ENCODE measurements at regions not wholly inside any gene's neighbourhood (a gene's known extent, or its start where the extent isn't known, plus 50 kb on each side); places are given as distances from the start of the nearest gene placed in this dataset.

DNA sequence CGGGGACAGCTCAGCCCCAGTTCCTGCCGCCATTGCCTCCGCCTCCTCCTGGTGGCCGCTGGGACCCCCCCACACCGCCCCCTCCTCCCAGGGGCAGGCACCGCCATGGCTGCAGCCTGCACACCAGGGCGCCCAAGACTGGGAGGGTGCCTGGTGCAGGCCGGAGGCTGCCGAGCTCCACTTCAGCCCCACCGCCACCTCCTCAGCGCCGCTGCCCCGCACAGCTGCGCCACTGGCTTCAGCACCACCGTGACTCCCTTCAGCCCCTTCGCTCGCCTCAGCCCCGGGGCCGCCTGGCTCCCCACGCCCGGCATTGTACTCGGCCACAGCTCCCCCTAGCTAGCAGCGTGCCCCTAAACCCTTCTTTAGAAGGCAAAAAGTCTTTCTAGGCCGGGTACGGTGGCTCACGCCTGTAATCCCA is 131.1 kb downstream of the CRYBB2 start:
- DNase-seq (ENCODE audit: low read depth), result no peak

- DNase-seq (ENCODE audit: low read depth), result no peak
Measured at GRCh38 chr22:25351631-25352293, 132.3 kb downstream of the CRYBB2 start.

- DNase-seq (ENCODE audit: low read depth), result no peak
Measured at GRCh38 chr22:25352294-25352680, 132.8 kb downstream of the CRYBB2 start.

DNA sequence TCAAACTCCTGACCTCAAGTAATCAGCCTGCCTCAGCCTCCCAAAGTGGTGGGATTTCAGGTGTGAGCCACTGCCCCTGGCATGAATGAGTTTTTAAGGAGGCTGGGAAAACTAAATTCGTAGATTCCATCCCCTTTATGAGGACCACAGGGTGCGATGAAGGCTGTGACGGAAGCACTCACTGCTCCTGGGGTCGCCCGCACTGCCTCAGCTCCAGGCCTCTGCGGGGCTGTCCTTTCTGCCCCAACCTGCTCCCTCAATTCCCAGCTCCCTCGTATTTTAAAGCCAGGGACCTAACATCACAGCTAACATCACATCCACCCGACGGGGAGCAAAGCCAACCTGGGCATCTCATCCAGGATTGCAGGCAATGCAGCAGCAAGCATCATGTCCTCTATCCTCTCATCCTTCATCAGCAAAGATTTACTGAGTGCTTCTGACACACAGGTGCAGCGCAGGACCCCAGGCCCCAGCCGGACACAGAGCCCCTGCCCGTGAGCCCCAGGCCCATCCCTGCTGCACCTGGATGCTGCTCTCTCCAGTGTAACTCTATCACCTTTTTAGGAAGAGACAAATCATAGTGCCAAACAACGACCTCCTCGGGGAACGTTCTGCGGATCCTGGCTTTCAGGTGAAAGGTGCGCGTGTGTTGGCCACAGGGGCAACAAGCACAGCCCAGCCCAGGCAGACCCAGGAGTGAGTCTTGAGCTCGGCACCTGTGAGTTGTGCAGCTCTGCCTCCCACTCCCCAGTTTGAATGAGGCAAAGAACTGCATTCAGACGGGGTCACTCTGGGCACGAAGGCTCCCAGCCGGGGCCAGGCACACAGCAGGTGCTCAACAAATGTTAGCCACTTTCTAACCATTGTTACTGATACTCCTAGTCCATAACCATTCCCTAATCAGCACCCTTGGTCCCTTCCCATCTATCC is 134.3 kb downstream of the CRYBB2 start:
- no peak for DNase-seq (ENCODE audit: low read depth)

GRCh38 chr22:25354456-25354855 is 135.0 kb downstream of the CRYBB2 start:
- DNase-seq (ENCODE audit: low read depth), result no peak

DNA sequence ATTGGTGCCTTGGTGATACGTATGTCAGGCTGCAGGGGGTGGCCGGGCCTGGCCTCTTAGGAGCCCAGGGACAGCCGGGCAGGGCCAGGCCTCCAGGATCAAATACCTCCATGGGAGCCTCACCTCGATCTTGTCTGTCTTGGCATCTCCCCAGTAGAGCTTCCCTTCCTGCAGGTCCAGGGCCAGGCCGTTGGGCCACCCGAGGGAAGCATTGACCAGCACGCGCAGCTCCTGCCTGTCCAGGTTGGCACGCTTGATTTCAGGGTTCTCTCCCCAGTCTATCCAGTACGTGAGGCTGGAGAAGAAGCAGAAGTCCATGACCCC is 137.7 kb downstream of the CRYBB2 start:
- no peak for DNase-seq (ENCODE audit: low read depth)

- DNase-seq (ENCODE audit: low read depth), result no peak
Measured at GRCh38 chr22:25357606-25358420, 138.4 kb downstream of the CRYBB2 start.

DNA sequence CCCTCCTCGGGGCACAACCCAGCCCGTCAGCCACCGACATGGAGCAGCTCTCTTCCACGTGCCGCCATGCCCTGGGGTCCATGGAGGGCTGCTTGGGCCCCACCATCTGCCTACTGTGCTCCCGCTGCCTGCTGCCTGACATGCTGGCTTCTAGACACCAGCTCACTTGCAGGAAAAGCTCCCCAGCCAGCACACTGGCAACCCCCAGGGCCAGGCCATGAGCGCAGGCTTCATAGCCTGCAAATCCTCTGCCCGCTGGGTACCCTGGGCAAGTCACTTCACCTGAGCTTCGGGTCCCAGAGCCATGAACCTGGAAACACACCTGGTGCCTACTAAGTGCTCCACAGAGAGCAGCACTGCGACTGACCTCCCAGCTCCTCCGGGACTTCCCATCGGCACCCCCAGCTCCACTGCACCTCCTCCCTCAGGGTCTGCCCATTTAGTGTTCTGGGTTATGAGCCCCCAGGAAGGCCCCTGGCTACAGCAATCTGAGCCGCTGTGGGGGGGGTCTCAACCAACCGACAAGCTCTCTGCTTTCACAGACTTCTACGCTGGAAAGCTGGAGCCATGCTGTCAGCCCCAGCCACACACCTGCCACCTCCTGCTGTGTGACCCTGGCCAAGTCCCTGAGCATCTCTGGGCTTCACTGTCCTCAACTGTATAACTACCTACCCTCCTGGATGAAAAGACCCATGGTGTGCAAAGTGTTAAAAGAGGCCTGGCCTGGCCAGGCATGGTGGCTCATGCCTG is 139.2 kb downstream of the CRYBB2 start:
- DNase-seq (ENCODE audit: low read depth), result no peak

DNA sequence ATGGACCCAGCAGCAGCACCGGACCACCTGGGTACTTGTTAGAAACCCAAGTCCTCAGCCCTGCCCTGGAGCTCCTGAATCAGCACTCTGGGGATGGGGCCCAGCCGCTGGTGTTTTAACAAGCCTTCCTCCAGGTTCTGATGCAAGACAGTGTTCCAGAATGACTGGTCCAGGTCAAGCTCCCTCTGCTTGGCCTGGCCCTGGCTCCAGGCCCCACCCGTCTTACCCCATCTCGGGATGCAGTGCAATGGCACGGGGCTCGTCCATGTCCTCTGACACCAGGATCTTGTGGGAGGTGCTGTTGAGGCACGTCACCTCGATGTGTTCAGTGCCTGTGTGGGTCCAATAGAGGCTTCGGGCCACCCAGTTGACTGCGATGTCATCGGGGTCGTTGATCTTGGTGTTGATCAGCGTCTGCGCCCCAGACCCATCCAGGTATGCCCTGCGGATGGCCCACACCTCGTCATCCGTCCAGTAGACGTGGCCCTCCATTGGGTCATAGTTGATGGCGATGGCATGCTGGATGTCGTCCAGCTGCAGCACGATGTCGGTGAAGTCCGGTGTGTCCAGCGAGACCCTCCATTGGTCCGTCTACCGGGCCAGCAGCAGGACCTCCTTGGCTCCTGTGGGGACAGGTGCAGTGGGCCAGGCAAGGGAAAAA is 140.3 kb downstream of the CRYBB2 start:
- no peak for DNase-seq (ENCODE audit: low read depth)

GRCh38 chr22:25360411-25360810 is 141.0 kb downstream of the CRYBB2 start:
- no peak for DNase-seq (ENCODE audit: low read depth)

GRCh38 chr22:25360891-25361645 is 141.6 kb downstream of the CRYBB2 start:
- no peak for DNase-seq (ENCODE audit: low read depth)

GRCh38 chr22:25361899-25362214 is 142.4 kb downstream of the CRYBB2 start:
- DNase-seq (ENCODE audit: low read depth), result no peak

DNA sequence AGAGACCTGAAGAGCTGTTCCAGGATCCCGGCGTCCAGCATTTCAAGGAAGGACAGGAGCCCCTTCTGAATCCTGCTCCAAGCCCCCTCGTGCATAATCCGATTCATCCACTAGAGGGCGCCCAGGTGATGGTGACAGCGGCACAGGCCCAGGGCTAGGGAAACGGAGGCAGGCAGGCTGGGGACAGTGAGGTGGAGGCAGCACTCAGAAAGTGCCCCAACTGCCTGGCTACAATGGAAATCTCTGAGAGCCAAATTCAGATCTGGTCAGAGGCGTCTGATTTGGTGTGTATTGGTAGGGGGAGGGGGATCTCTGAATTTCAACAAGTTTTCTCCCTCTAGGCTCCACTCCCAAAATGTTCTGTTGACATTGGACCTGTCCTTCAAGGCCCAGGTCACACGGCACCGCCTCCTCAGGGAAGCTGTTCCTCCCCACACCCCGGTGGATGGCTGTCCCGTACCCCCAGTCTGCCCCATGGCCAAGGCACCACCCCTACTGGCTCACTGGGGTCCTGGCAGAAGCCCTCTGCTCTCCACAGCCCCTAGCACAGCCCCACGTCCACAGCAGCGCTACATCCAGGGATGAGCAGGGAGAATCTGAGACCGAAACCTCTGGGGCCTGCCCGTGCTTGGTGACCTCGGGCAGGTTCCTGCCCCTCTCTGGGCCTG is 142.9 kb downstream of the CRYBB2 start:
- DNase-seq (ENCODE audit: low read depth), result peak; percentile 38

DNA sequence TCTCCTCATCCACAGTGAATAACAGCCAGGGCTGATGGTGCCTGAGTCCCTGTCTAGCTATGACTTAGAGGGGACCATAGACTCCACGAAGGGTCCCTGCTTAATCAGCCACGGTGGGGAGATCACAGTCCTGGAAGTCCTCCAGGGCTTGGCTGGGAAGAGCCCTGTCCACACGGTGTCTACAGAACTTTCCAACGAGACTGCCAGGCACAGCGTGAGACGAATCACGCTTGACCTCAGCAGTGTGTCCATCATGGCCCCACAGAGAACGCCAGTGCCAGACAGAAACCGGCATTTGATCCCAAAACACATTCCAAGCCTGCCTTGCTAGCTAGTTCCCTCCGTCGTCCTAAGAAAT is 143.4 kb downstream of the CRYBB2 start:
- DNase-seq (ENCODE audit: low read depth), result no peak

- DNase-seq (ENCODE audit: low read depth), result no peak
Measured at GRCh38 chr22:25363474-25363873, 144.0 kb downstream of the CRYBB2 start.

GRCh38 chr22:25364281-25364680 is 144.8 kb downstream of the CRYBB2 start:
- DNase-seq (ENCODE audit: low read depth), result no peak

DNA sequence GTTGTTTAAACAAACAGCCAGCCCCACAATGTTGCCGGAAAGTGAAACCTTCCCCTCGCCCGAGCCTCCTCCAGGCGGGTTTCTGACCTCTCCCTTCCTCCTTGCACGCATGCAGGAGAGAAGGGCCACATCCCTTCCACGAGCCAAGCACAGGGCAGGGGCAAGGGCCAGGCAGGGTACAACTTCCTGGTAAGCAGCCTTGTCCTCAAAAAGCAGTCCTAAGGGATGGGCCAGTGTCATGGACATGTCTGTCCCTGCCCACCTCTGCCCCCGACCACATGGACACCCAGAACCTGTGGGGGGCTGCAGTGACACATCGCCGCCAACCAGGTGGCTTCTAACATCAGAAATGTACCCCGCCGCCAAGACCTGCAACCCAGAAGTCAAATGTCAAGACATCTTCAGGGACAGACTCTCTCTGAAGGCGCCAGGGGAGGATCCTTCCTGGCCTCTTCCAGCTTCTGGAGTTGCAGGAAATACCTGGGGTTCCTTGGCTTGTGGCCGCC is 145.3 kb downstream of the CRYBB2 start:
- DNase-seq (ENCODE audit: low read depth), result no peak

DNA sequence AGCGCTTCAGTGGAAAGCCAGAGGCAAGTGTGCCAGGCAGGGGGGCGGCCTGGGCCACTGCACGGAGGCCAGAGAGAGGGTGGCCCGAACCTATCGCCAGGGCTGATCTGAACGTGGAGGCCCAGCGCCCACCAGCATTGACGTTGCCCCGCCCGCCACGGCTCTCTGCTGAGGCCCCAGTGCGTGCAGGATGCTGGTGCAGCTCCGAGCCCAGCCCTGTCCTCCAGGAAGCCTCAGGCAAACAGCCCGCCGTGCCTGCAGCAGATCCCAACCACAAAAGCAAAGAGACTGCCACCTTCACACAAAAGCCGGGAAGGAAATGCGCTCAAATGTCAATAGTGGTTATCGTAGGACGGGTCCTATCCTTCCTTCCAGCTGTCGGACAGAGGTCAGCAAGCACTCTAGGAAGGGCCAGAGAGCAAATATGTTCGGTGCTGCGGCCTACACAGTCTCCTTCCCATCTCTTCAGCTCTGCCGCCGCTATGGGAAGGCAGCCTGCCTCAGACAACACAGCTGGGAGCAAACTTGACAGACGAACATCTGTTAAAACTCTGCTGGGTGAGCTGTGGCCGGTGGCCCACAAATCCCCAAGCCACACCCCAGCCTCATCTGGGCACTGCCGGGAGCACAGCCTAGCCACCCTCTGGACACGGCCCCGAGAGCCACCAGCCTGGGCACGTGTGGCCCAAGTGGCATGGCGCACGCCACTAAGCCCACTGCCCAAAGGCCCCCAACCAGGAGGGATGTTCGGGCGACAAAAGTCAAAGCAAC is 146.2 kb downstream of the CRYBB2 start:
- no peak for DNase-seq (ENCODE audit: low read depth)

GRCh38 chr22:25366408-25366807 is 147.0 kb downstream of the CRYBB2 start:
- DNase-seq (ENCODE audit: low read depth), result no peak

All from stimulated activated CD4-positive, alpha-beta T cell treated with anti-CD3 and anti-CD28 coated beads, Interleukin-2, amount 100 ng/mL, for 4 hours (primary cell).